ENCODE measurements at regions not wholly inside any gene's neighbourhood (a gene's known extent, or its start where the extent isn't known, plus 50 kb on each side); places are given as distances from the start of the nearest gene placed in this dataset.

- TF ChIP-seq CTCF (IDR thresholded peaks at IDR 0.05) (no peak), EP300 (IDR thresholded peaks at IDR 0.05) (no peak)
Observed at GRCh38 chr20:12649234-12649633, 359.5 kb upstream of the SPTLC3 start.

Data from upper lobe of left lung (tissue), 4 donors.